Caco-2 (cell line): ENCODE measurements at regions not wholly inside any gene's neighbourhood (a gene's known extent, or its start where the extent isn't known, plus 50 kb on each side); places are given as distances from the start of the nearest gene placed in this dataset.

Source experiments
- BruUV-seq: library from RNA; stranded (reverse); fragments of 400-500 nt; replicated peaks from 2 replicates; lab custom pipeline; 2021; lab: Mats Ljungman, UMichigan
- CTCF ChIA-PET: fragments of 300-600 bp; sonication (Branson Sonifier 250); formaldehyde crosslinking; loops from one replicate; lab custom pipeline; 2022; ENCODE audit warnings: antibody characterized with exemption; lab: Charles Lee
- POLR2A ChIA-PET: fragments of 300-600 bp; sonication (Branson Sonifier 250); formaldehyde crosslinking; loops from one replicate; lab custom pipeline; 2022; ENCODE audit warnings: antibody characterized with exemption; lab: Charles Lee
- DNase-seq, 2 experiments: peaks; one replicate each; pipeline versions ENCODE4 v3.0.0 to v3.0.0-alpha.2; 2020 to 2022
- H3K27me3 ChIP-seq: replicated peaks from 2 replicates; pipeline ENCODE4 v1.6.0; 2011; ENCODE audit warnings: low read length; ENCODE audit not compliant: control insufficient read depth, insufficient read depth
- H3K36me3 ChIP-seq: 2 replicates; pipeline ENCODE4 v1.5.1; 2011; ENCODE audit warnings: low read length; ENCODE audit not compliant: control insufficient read depth, insufficient read depth
- H3K4me1 ChIP-seq: fragments of 250-450 bp; sonication (Bioruptor Pico); 2 replicates; pipeline ENCODE4 v1.5.1; 2020; ENCODE audit warnings: mild to moderate bottlenecking
- H3K4me3 ChIP-seq: 2 replicates; pipeline ENCODE4 v1.5.1; 2011; ENCODE audit warnings: low read depth, mild to moderate bottlenecking, control low read depth, low read length
- H3K9me3 ChIP-seq: fragments of 250-450 bp; sonication (Bioruptor Pico); 2 replicates; pipeline ENCODE4 v1.5.1; 2020; ENCODE audit warnings: mild to moderate bottlenecking, moderate library complexity
- H3K27ac Mint-ChIP-seq: one replicate; pipeline ENCODE4 v1.8.0; 2022; ENCODE audit warnings: mixed read lengths; ENCODE audit not compliant: unreplicated experiment
- H3K27me3 Mint-ChIP-seq: one replicate; pipeline ENCODE4 v1.8.0; 2022; ENCODE audit warnings: mixed read lengths; ENCODE audit not compliant: insufficient read depth, unreplicated experiment
- H3K36me3 Mint-ChIP-seq: one replicate; pipeline ENCODE4 v1.8.0; 2022; ENCODE audit warnings: mild to moderate bottlenecking, mixed read lengths; ENCODE audit not compliant: insufficient read depth, unreplicated experiment
- H3K4me1 Mint-ChIP-seq: one replicate; pipeline ENCODE4 v1.8.0; 2022; ENCODE audit warnings: low read depth, mixed read lengths; ENCODE audit not compliant: unreplicated experiment
- H3K4me3 Mint-ChIP-seq: one replicate; pipeline ENCODE4 v1.8.0; 2022; ENCODE audit warnings: mild to moderate bottlenecking, moderate library complexity, mixed read lengths; ENCODE audit not compliant: unreplicated experiment
- H3K9me3 Mint-ChIP-seq: one replicate; pipeline ENCODE4 v1.8.0; 2022; ENCODE audit warnings: mixed read lengths; ENCODE audit not compliant: unreplicated experiment
- intact Hi-C: fragments of 100-400 bp; cut with micrococcal nuclease; formaldehyde crosslinking; loops from one replicate; pipeline ENCODE4 v1.10.0; 2022; ENCODE audit not compliant: unreplicated experiment
- TF ChIP-seq, protein P1 (sequence below), 2 experiments: fragments of 200-600 bp in 1 of 2; IDR thresholded peaks; 1 replicate in 1 of 2; 2 replicates in 1 of 2; pipeline versions ENCODE4 v1.5.1 to v1.8.0; 2011 to 2022; ENCODE audit warnings: antibody characterized with exemption in 1 of 2, control low read depth in 1 of 2, inconsistent platforms in 1 of 2, low read depth in 1 of 2, low read length in 1 of 2, mild to moderate bottlenecking in 1 of 2, moderate library complexity in 1 of 2; ENCODE audit not compliant: insufficient read depth in 1 of 2, severe bottlenecking in 1 of 2, unreplicated experiment in 1 of 2

DNA sequence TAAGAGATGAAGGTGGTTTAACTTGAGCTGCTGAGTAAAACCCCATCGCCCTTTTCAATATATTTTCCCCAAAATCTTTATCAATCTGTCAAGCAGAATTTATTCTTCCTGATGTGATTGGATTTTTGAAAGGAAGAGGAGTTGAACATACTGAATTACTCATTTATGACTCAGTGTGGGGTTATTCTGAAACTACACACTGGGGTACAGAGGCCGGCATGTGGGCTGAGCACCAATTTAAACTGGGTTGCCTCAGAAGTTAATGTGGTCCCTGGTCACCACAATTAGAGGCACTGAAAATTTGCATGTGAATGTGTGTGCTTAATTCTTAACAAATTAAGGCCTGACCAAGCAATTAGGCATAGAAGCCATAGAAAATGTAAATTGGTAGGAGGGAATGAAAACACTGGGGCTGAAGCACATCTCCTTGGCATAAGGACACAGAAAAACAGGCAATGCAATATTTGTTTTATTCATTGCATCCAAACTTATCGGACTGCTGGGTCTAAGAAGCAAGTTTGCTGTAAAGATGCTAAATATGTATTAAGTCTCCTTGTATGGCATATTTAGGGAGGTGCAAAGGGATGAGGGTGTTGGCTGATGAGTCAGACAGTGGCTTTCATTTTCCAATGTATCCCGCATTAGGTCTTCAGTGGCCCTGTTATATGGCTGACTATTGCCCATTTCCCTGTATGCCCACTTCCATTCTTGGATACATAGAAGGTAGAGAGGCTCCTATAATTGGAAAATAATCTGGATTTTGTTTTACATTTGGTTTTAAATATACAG, 170.9 kb downstream of the IL15 start:
- DNase-seq: no peak
- CTCF ChIA-PET: no interaction called here
- no peaks in the 10 kb centered on the region for H3K27me3 ChIP-seq
- Mint-ChIP-seq H3K27me3 (no peaks in the 10 kb centered on the region), H3K27ac (no peak overlapping the region), H3K4me3 (no peak overlapping the region), H3K4me1 (no peaks in the 10 kb centered on the region), H3K9me3 (no peaks in the 10 kb centered on the region), H3K36me3 (no peaks in the 10 kb centered on the region)
- no TSS peak for BruUV-seq
- no peak overlapping the region for H3K4me3 ChIP-seq
- TF ChIP-seq, protein P1, sequence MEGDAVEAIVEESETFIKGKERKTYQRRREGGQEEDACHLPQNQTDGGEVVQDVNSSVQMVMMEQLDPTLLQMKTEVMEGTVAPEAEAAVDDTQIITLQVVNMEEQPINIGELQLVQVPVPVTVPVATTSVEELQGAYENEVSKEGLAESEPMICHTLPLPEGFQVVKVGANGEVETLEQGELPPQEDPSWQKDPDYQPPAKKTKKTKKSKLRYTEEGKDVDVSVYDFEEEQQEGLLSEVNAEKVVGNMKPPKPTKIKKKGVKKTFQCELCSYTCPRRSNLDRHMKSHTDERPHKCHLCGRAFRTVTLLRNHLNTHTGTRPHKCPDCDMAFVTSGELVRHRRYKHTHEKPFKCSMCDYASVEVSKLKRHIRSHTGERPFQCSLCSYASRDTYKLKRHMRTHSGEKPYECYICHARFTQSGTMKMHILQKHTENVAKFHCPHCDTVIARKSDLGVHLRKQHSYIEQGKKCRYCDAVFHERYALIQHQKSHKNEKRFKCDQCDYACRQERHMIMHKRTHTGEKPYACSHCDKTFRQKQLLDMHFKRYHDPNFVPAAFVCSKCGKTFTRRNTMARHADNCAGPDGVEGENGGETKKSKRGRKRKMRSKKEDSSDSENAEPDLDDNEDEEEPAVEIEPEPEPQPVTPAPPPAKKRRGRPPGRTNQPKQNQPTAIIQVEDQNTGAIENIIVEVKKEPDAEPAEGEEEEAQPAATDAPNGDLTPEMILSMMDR (IDR thresholded peaks at IDR 0.05; ENCODE audit: insufficient read depth in 1 of 2, low read depth in 1 of 2, low read length in 1 of 2, severe bottlenecking in 1 of 2, unreplicated experiment in 1 of 2): no peak
- H3K36me3 ChIP-seq: no peaks in the 10 kb centered on the region
- POLR2A ChIA-PET: no interaction called here
- intact Hi-C loops: no loop called here
- H3K4me1 ChIP-seq: no peaks in the 10 kb centered on the region
- no peaks in the 10 kb centered on the region for H3K9me3 ChIP-seq

DNA sequence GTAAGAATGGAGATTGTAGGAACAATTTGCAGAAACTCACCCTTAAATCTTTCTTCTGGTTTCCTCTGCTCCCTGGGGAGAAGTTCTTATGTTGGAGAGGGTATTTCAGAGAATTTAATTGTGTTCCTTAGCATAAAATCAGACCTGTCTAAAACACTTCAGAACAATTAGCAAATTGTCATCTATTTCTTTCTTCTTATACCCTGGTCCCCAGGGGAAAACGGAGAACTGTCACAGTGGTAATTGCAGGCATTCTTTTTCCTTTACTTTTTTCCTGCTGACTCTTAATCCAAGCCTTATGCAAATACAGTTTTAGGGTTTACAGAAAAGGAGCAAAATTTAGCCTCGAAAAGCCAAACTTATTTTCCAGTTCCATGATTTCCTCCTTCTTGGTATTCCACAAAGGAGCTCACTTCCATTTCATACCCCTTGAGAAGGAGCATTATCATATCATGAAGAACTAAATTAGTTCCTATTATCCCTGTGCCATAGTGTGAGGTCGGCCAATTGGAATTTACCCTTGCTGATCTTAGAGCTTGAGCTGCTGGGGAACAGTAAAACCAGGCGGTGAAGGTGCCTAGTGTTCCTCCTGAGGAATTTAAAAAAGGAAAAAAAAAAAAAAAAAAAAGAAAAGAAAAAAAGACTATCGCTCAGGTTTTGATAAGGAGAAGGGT, 173.8 kb downstream of the IL15 start:
- no peak overlapping the region for H3K4me3 Mint-ChIP-seq
- no peaks in the 10 kb centered on the region for H3K36me3 Mint-ChIP-seq
- Histone ChIP-seq H3K9me3 (no peaks in the 10 kb centered on the region), H3K4me3 (no peak overlapping the region), H3K4me1 (no peaks in the 10 kb centered on the region), H3K36me3 (no peaks in the 10 kb centered on the region), H3K27me3 (no peaks in the 10 kb centered on the region)
- H3K4me1 Mint-ChIP-seq: no peaks in the 10 kb centered on the region
- ChIA-PET CTCF (no interaction called here), POLR2A (no interaction called here)
- no TSS peak for BruUV-seq
- intact Hi-C loops: no loop called here
- H3K27ac Mint-ChIP-seq: no peak overlapping the region
- TF ChIP-seq, protein P1 (IDR thresholded peaks at IDR 0.05; ENCODE audit: insufficient read depth in 1 of 2, low read depth in 1 of 2, low read length in 1 of 2, severe bottlenecking in 1 of 2, unreplicated experiment in 1 of 2): no peak
- no peaks in the 10 kb centered on the region for H3K9me3 Mint-ChIP-seq
- no peak for DNase-seq
- no peaks in the 10 kb centered on the region for H3K27me3 Mint-ChIP-seq

DNA sequence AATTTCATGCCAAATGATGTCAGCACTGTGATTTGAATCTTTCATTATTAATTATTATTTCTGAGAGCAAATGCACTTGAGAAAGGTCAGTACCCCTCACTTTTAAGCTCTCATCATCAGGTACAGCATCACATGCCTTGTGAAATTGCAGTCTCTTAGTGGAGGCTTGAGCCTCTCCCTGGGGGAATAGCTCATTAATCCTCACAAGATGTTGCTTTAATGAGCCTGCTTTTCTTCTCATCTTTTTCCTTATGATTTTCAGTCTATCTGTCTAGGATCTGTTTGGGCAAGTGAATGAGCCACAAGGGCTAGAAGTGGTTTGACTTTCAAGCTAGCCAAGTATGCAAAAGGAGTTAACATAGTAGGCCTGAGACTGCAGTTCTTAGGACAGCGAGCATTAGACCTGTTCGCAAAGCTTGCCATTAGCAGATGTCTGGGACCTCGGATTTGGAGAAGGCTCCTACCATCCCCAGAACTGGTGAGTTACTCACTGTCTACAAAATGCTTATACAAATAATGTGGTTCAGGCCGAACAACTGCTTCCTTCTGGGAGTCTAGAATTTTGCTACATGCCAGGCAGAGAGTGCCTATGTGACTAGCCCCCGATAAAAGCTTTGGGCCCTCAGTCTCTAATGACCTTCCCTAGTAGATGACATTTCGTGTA, 174.5 kb downstream of the IL15 start:
- POLR2A ChIA-PET: no interaction called here
- DNase-seq: no peak
- Mint-ChIP-seq H3K36me3 (no peaks in the 10 kb centered on the region), H3K4me1 (no peaks in the 10 kb centered on the region), H3K27me3 (no peaks in the 10 kb centered on the region), H3K4me3 (no peak overlapping the region), H3K27ac (no peak overlapping the region), H3K9me3 (no peaks in the 10 kb centered on the region)
- intact Hi-C loops: no loop called here
- Histone ChIP-seq H3K4me1 (no peaks in the 10 kb centered on the region), H3K27me3 (no peaks in the 10 kb centered on the region), H3K4me3 (no peak overlapping the region), H3K36me3 (no peaks in the 10 kb centered on the region), H3K9me3 (no peaks in the 10 kb centered on the region)
- no TSS peak for BruUV-seq
- CTCF ChIA-PET: no interaction called here
- TF ChIP-seq, protein P1 (IDR thresholded peaks at IDR 0.05; ENCODE audit: insufficient read depth in 1 of 2, low read depth in 1 of 2, low read length in 1 of 2, severe bottlenecking in 1 of 2, unreplicated experiment in 1 of 2): no peak
